HCT116 (cell line): ENCODE measurements at regions not wholly inside any gene's neighbourhood (a gene's known extent, or its start where the extent isn't known, plus 50 kb on each side); places are given as distances from the start of the nearest gene placed in this dataset.
A peak's percentile ranks its signal among the peaks of the same experiment; 100 is the strongest.

Experiments used
- ATAC-seq: fragments of 200-7000 bp; cut with Tn5 transposase; 2 replicates; pipeline ENCODE4 v1.9.1; 2020; ENCODE audit warnings: mild to moderate bottlenecking, moderate library complexity
- BruUV-seq: library from RNA; stranded (reverse); fragments of 400-500 nt; replicated peaks from 2 replicates; lab custom pipeline; 2021; lab: Mats Ljungman, UMichigan
- CTCF ChIA-PET: fragments of 300-600 bp; sonication (Branson Sonifier 250); formaldehyde crosslinking; loops from one replicate; lab custom pipeline; 2021; ENCODE audit warnings: antibody characterized with exemption; lab: Charles Lee
- POLR2A ChIA-PET: fragments of 300-600, 350-600 bp; sonication (Branson Sonifier 250); formaldehyde crosslinking; loops from one replicate; lab custom pipeline; 2021; ENCODE audit warnings: antibody characterized with exemption; lab: Charles Lee
- RAD21 ChIA-PET, 2 experiments: fragments of 300-600 bp; sonication (Branson Sonifier 250); formaldehyde crosslinking; loops; one replicate each; lab custom pipeline; 2023; ENCODE audit warnings: low total read pairs in 2 of 2; ENCODE audit not compliant: uncharacterized antibody in 2 of 2, unreplicated experiment in 2 of 2, low non-redundant PET in 1 of 2; lab: Charles Lee
- DNase-seq: peaks from one replicate; pipeline ENCODE4 v3.0.0-alpha.2; 2010; ENCODE audit warnings: low read depth, low spot score
- H2AFZ ChIP-seq: fragments of 200-600 bp; shearing (Covaris generic), sonication (generic); 2 replicates; pipeline ENCODE4 v1.6.1; 2017; ENCODE audit warnings: low read depth, mixed run types, mixed read lengths, antibody characterized with exemption, low read length; ENCODE audit not compliant: poor library complexity, severe bottlenecking
- H3K27ac ChIP-seq: 2 replicates; pipeline ENCODE4 v1.5.1; 2012; ENCODE audit warnings: low read depth, low read length
- H3K27me3 ChIP-seq: fragments of 200-600 bp; sonication (generic); 2 replicates; pipeline ENCODE4 v1.6.1; 2016; ENCODE audit warnings: mixed run types, low read length, mixed read lengths; ENCODE audit not compliant: insufficient read depth
- H3K36me3 ChIP-seq, 2 experiments: fragments of 200-500 bp in 1 of 2; fragments of 200-600 bp in 1 of 2; sonication (Bioruptor generic) in 1 of 2; sonication (generic) in 1 of 2; 2 replicates each; pipeline versions ENCODE4 v1.5.1 to v1.6.1; 2014 to 2016; ENCODE audit warnings: low read length in 2 of 2, inconsistent platforms in 1 of 2, mixed read lengths in 1 of 2, mixed run types in 1 of 2; ENCODE audit not compliant: insufficient read depth in 2 of 2, control insufficient read depth in 1 of 2
- H3K4me1 ChIP-seq, 2 experiments: fragments of 200-600 bp in 1 of 2; sonication (generic) in 1 of 2; 2 replicates each; pipeline versions ENCODE4 v1.5.1 to v1.6.1; 2012 to 2017; ENCODE audit warnings: low read length in 2 of 2, inconsistent platforms in 1 of 2, mild to moderate bottlenecking in 1 of 2, mixed read lengths in 1 of 2, mixed run types in 1 of 2, moderate library complexity in 1 of 2; ENCODE audit not compliant: insufficient read depth in 2 of 2, control insufficient read depth in 1 of 2
- H3K4me2 ChIP-seq: fragments of 200-600 bp; sonication (generic); 2 replicates; pipeline ENCODE4 v1.6.1; 2017; ENCODE audit warnings: mixed run types, low read length, mixed read lengths
- H3K4me3 ChIP-seq, 2 experiments: fragments of 200-600 bp in 1 of 2; sonication (generic) in 1 of 2; replicated peaks in 1 of 2; 2 replicates each; pipeline ENCODE4 v1.5.1; 2011 to 2016; ENCODE audit warnings: low read length in 2 of 2, control low read depth in 1 of 2, low read depth in 1 of 2, mild to moderate bottlenecking in 1 of 2, mixed read lengths in 1 of 2, mixed run types in 1 of 2
- H3K79me2 ChIP-seq: fragments of 200-600 bp; sonication (generic); 2 replicates; pipeline ENCODE4 v1.6.1; 2017; ENCODE audit warnings: mild to moderate bottlenecking, mixed run types, low read length, moderate library complexity, mixed read lengths; ENCODE audit not compliant: insufficient read depth
- H3K9ac ChIP-seq: fragments of 200-600 bp; sonication (generic); 2 replicates; pipeline ENCODE4 v1.6.1; 2016; ENCODE audit warnings: low read length, mixed read lengths
- H3K9me2 ChIP-seq: fragments of 200-600 bp; sonication (generic), shearing (Covaris generic); 2 replicates; pipeline ENCODE4 v1.6.1; 2017; ENCODE audit warnings: mixed run types, mild to moderate bottlenecking, moderate library complexity; ENCODE audit not compliant: insufficient read depth
- H3K9me3 ChIP-seq, 2 experiments: fragments of 200-500 bp in 1 of 2; fragments of 200-600 bp in 1 of 2; sonication (Bioruptor generic) in 1 of 2; sonication (generic) in 1 of 2; 2 replicates each; pipeline ENCODE4 v1.6.1; 2014 to 2017; ENCODE audit warnings: low read length in 2 of 2, mixed read lengths in 2 of 2, inconsistent platforms in 1 of 2, low read depth in 1 of 2, mild to moderate bottlenecking in 1 of 2, mixed run types in 1 of 2, moderate library complexity in 1 of 2; ENCODE audit not compliant: control insufficient read depth in 1 of 2, insufficient read depth in 1 of 2
- H4K20me1 ChIP-seq: fragments of 200-600 bp; sonication (generic), shearing (Covaris generic); 2 replicates; pipeline ENCODE4 v1.6.1; 2017; ENCODE audit warnings: mixed run types, mild to moderate bottlenecking, moderate library complexity; ENCODE audit not compliant: insufficient read depth
- CTCF ChIP-seq, 3 experiments: fragments of 200-600 bp in 1 of 3; sonication (generic) in 1 of 3; IDR thresholded peaks in 2 of 3; conservative IDR thresholded peaks in 1 of 3; 2 replicates each; pipeline ENCODE4 v1.5.1; 2012 to 2017; ENCODE audit warnings: low read depth in 2 of 3, low read length in 2 of 3, antibody characterized with exemption in 1 of 3, borderline replicate concordance in 1 of 3, control low read depth in 1 of 3, mild to moderate bottlenecking in 1 of 3, mixed read lengths in 1 of 3, mixed run types in 1 of 3, moderate library complexity in 1 of 3; ENCODE audit not compliant: insufficient read depth in 1 of 3
- EGR1 ChIP-seq: IDR thresholded peaks from 2 replicates; pipeline ENCODE4 v1.6.1; 2012; ENCODE audit warnings: low read depth
- EZH2 ChIP-seq: fragments of 200-600 bp; sonication (generic); IDR thresholded peaks from 2 replicates; pipeline ENCODE4 v1.6.1; 2017; ENCODE audit warnings: antibody characterized with exemption, mixed run types
- JUND ChIP-seq: IDR thresholded peaks from 2 replicates; pipeline ENCODE4 v1.6.1; 2012
- MAX ChIP-seq: IDR thresholded peaks from 2 replicates; pipeline ENCODE4 v1.6.1; 2012
- RAD21 ChIP-seq: IDR thresholded peaks from 2 replicates; pipeline ENCODE4 v1.6.1; 2012; ENCODE audit warnings: low read depth, mild to moderate bottlenecking
- SP1 ChIP-seq: IDR thresholded peaks from 2 replicates; pipeline ENCODE4 v1.6.1; 2012; ENCODE audit warnings: low read depth
- YY1 ChIP-seq: IDR thresholded peaks from 2 replicates; pipeline ENCODE4 v1.6.1; 2011; ENCODE audit warnings: low read length, low read depth, moderate library complexity, mild to moderate bottlenecking; ENCODE audit not compliant: insufficient replicate concordance; ENCODE audit errors: extremely low read depth
- ZNF274 ChIP-seq: fragments of 200-500 bp; sonication (Bioruptor generic); IDR thresholded peaks from 2 replicates; pipeline ENCODE4 v1.6.1; 2014; ENCODE audit warnings: mild to moderate bottlenecking, low read depth, low read length, inconsistent platforms
- intact Hi-C: fragments of 100-400 bp; cut with micrococcal nuclease; formaldehyde crosslinking; loops from 2 replicates; pipeline ENCODE4 v1.10.0; 2022
- TF ChIP-seq, protein P1 (sequence below): IDR thresholded peaks from 2 replicates; pipeline ENCODE4 v1.6.1; 2012

DNA sequence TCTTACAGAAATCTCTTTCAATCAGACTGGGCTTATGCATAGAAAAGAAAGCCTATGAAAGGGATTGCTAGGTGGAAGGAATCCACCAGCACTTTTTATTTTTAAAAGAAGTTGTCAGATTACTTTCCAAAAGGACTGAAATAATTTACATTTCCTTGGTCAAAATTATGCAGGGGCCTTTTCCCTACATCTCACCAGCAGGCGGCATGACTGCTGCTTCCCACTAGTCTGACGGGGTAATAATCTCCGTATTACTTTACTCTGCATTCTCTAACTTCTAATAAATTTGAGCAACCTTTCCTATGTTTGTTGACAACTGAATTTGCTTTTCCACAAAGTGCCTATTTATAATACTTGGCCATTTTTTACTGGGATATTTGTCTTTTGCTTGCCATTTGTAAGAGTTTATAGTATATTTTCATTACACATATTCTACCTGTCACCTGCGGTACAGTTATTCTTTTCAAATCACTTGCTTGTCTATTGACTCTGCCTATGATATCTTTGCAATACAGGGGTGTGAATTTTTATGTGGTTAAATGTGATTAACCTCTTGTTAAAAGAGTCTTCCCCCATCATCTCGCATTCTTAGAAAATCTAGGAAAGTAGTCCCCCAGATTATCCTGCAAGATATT lies 51.9 kb upstream of the USP47 start:
- no peaks in the 10 kb centered on the region for H3K79me2 ChIP-seq
- H3K9ac ChIP-seq = no peak overlapping the region
- CTCF ChIA-PET = no interaction called here
- no peak overlapping the region for H3K27ac ChIP-seq
- RAD21 ChIA-PET = no interaction called here
- TF ChIP-seq EGR1 (no peak), YY1 (no peak), EZH2 (no peak), JUND (no peak), SP1 (no peak), ZNF274 (no peak), MAX (no peak), CTCF (IDR thresholded peaks at IDR 0.05 in 2 of 3, conservative IDR thresholded peaks at IDR 0.05 in 1 of 3; ENCODE audit: borderline replicate concordance in 1 of 3, insufficient read depth in 1 of 3, low read depth in 2 of 3, low read length in 2 of 3) (peak; percentile 63 to 69 (median 68)), RAD21 (peak; percentile 62)
- TF ChIP-seq, protein P1, sequence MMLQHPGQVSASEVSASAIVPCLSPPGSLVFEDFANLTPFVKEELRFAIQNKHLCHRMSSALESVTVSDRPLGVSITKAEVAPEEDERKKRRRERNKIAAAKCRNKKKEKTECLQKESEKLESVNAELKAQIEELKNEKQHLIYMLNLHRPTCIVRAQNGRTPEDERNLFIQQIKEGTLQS = no peak
- TF ChIP-seq, all 23 proteins: peak for 2
- Histone ChIP-seq H3K9me3 (no peaks in the 10 kb centered on the region), H3K4me1 (no peaks in the 10 kb centered on the region), H3K4me3 (no peak overlapping the region), H2AFZ (no peak overlapping the region), H3K27me3 (no peaks in the 10 kb centered on the region), H3K36me3 (no peaks in the 10 kb centered on the region), H3K4me2 (no peak overlapping the region), H3K9me2 (no peaks in the 10 kb centered on the region), H4K20me1 (no peaks in the 10 kb centered on the region)
- DNase-seq = no peak
- intact Hi-C loops = loop anchor here (1.0 to 10.0 kb wide), 5 partner anchors 254 to 998 kb away; no protein-coding TSS in a partner anchor
- ATAC-seq = peak; percentile 56; the same call in 1 of the 2 replicates
- POLR2A ChIA-PET = no interaction called here
- no TSS peak for BruUV-seq
